H1 (cell line): ENCODE measurements at regions not wholly inside any gene's neighbourhood (a gene's known extent, or its start where the extent isn't known, plus 50 kb on each side); places are given as distances from the start of the nearest gene placed in this dataset.

ENCODE experiments used
- CHD1 ChIP-seq: IDR thresholded peaks from 2 replicates; pipeline ENCODE4 v1.6.1; 2012; ENCODE audit warnings: low read depth, low read length, improper control_type of control experiment
- SIX5 ChIP-seq: IDR thresholded peaks from 2 replicates; pipeline ENCODE4 v1.6.1; 2011; ENCODE audit warnings: mild to moderate bottlenecking, low read depth, low read length
- TBP ChIP-seq: IDR thresholded peaks from 2 replicates; pipeline ENCODE4 v1.6.1; 2011; ENCODE audit warnings: low read depth, low read length, improper control_type of control experiment
- TF ChIP-seq, protein P1 (sequence below): fragments of 300-600 bp; sonication (generic); IDR thresholded peaks from 2 replicates; pipeline ENCODE4 v1.7.1; 2012; ENCODE audit warnings: low read length, moderate library complexity, mild to moderate bottlenecking, inconsistent platforms; ENCODE audit not compliant: insufficient replicate concordance

DNA sequence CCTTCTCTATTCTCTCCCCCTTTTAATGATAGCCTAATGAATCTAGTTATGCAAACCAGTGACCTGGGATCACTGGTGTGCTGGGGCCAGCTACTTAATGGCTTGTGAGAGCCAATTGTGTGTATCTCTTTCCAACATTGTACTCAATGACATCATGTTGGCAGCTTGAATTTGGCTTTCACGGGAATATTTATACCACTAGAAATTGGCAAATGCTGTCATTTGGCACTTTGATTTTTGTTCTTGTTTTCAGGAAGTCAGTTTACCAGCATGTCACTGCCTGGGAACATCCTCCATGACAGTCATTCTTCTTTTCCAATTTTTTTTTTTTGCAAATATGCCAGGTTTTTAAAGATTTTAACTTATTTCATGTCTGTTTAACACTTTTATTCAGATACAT is 1685.3 kb downstream of the STIM2 start (continued):
- TF ChIP-seq TBP: no peak
- no peak for TF ChIP-seq CHD1
- TF ChIP-seq, protein P1, sequence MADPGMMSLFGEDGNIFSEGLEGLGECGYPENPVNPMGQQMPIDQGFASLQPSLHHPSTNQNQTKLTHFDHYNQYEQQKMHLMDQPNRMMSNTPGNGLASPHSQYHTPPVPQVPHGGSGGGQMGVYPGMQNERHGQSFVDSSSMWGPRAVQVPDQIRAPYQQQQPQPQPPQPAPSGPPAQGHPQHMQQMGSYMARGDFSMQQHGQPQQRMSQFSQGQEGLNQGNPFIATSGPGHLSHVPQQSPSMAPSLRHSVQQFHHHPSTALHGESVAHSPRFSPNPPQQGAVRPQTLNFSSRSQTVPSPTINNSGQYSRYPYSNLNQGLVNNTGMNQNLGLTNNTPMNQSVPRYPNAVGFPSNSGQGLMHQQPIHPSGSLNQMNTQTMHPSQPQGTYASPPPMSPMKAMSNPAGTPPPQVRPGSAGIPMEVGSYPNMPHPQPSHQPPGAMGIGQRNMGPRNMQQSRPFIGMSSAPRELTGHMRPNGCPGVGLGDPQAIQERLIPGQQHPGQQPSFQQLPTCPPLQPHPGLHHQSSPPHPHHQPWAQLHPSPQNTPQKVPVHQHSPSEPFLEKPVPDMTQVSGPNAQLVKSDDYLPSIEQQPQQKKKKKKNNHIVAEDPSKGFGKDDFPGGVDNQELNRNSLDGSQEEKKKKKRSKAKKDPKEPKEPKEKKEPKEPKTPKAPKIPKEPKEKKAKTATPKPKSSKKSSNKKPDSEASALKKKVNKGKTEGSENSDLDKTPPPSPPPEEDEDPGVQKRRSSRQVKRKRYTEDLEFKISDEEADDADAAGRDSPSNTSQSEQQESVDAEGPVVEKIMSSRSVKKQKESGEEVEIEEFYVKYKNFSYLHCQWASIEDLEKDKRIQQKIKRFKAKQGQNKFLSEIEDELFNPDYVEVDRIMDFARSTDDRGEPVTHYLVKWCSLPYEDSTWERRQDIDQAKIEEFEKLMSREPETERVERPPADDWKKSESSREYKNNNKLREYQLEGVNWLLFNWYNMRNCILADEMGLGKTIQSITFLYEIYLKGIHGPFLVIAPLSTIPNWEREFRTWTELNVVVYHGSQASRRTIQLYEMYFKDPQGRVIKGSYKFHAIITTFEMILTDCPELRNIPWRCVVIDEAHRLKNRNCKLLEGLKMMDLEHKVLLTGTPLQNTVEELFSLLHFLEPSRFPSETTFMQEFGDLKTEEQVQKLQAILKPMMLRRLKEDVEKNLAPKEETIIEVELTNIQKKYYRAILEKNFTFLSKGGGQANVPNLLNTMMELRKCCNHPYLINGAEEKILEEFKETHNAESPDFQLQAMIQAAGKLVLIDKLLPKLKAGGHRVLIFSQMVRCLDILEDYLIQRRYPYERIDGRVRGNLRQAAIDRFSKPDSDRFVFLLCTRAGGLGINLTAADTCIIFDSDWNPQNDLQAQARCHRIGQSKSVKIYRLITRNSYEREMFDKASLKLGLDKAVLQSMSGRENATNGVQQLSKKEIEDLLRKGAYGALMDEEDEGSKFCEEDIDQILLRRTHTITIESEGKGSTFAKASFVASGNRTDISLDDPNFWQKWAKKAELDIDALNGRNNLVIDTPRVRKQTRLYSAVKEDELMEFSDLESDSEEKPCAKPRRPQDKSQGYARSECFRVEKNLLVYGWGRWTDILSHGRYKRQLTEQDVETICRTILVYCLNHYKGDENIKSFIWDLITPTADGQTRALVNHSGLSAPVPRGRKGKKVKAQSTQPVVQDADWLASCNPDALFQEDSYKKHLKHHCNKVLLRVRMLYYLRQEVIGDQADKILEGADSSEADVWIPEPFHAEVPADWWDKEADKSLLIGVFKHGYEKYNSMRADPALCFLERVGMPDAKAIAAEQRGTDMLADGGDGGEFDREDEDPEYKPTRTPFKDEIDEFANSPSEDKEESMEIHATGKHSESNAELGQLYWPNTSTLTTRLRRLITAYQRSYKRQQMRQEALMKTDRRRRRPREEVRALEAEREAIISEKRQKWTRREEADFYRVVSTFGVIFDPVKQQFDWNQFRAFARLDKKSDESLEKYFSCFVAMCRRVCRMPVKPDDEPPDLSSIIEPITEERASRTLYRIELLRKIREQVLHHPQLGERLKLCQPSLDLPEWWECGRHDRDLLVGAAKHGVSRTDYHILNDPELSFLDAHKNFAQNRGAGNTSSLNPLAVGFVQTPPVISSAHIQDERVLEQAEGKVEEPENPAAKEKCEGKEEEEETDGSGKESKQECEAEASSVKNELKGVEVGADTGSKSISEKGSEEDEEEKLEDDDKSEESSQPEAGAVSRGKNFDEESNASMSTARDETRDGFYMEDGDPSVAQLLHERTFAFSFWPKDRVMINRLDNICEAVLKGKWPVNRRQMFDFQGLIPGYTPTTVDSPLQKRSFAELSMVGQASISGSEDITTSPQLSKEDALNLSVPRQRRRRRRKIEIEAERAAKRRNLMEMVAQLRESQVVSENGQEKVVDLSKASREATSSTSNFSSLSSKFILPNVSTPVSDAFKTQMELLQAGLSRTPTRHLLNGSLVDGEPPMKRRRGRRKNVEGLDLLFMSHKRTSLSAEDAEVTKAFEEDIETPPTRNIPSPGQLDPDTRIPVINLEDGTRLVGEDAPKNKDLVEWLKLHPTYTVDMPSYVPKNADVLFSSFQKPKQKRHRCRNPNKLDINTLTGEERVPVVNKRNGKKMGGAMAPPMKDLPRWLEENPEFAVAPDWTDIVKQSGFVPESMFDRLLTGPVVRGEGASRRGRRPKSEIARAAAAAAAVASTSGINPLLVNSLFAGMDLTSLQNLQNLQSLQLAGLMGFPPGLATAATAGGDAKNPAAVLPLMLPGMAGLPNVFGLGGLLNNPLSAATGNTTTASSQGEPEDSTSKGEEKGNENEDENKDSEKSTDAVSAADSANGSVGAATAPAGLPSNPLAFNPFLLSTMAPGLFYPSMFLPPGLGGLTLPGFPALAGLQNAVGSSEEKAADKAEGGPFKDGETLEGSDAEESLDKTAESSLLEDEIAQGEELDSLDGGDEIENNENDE: no peak
- no peak for TF ChIP-seq SIX5
